Neural progenitor cell (in vitro differentiated cells): ENCODE measurements at regions not wholly inside any gene's neighbourhood (a gene's known extent, or its start where the extent isn't known, plus 50 kb on each side); places are given as distances from the start of the nearest gene placed in this dataset.

Experiments
- EZH2 ChIP-seq: fragments of 200-600 bp; sonication (generic); IDR thresholded peaks from 2 replicates; pipeline ENCODE4 v1.6.1; 2017; ENCODE audit warnings: antibody characterized with exemption, mild to moderate bottlenecking, moderate library complexity
- EZH2phosphoT487 ChIP-seq: fragments of 200-600 bp; sonication (generic); IDR thresholded peaks from 2 replicates; pipeline ENCODE4 v1.6.1; 2017; ENCODE audit warnings: antibody characterized with exemption
- TF ChIP-seq, protein P1 (sequence below): fragments of 200-600 bp; sonication (generic); IDR thresholded peaks from 2 replicates; pipeline ENCODE4 v1.5.1; 2017; ENCODE audit warnings: antibody characterized with exemption, mild to moderate bottlenecking

DNA sequence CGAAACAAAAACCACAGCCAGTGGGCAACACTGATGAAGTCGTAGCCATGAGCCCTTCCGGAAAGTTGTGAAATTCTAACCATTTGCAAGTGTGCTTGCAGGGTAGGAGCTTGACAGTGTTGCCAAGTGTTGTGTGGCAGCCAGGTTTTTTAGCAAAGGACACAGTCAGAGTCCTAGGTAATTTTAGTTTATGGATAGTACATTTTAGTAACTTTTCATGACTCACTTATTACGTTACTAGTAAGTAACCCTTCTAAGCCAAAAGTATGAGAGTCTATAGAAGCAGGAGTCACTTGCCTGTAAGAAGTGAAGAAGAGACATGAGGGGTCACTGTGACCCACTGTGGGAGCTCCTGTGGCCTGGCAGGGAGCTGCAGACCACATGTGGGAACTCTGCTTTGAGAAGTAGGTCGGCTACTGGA lies 54.8 kb upstream of the ADPGK start:
- TF ChIP-seq, protein P1, sequence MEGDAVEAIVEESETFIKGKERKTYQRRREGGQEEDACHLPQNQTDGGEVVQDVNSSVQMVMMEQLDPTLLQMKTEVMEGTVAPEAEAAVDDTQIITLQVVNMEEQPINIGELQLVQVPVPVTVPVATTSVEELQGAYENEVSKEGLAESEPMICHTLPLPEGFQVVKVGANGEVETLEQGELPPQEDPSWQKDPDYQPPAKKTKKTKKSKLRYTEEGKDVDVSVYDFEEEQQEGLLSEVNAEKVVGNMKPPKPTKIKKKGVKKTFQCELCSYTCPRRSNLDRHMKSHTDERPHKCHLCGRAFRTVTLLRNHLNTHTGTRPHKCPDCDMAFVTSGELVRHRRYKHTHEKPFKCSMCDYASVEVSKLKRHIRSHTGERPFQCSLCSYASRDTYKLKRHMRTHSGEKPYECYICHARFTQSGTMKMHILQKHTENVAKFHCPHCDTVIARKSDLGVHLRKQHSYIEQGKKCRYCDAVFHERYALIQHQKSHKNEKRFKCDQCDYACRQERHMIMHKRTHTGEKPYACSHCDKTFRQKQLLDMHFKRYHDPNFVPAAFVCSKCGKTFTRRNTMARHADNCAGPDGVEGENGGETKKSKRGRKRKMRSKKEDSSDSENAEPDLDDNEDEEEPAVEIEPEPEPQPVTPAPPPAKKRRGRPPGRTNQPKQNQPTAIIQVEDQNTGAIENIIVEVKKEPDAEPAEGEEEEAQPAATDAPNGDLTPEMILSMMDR: no peak
- TF ChIP-seq EZH2phosphoT487 (no peak), EZH2 (no peak)
